DMS153 (cell line): ENCODE measurements at regions not wholly inside any gene's neighbourhood (a gene's known extent, or its start where the extent isn't known, plus 50 kb on each side); places are given as distances from the start of the nearest gene placed in this dataset.
"Not testable (repeated sequence)": the region's sequence is repeated elsewhere in the genome, so short reads cannot be mapped to it uniquely, and the experiment has no call there.

Experiments
- DNase-seq: peaks from one replicate; lab custom pipeline; 2025; lab: John Stamatoyannopoulos, UW

- DNase-seq = no peak
Measured at GRCh38 chr2:39487398-39488250, 50.5 kb upstream of the MAP4K3 start.

- DNase-seq = no peak
Measured at GRCh38 chr2:39488450-39488849, 51.4 kb upstream of the MAP4K3 start.

- DNase-seq = no peak
Measured at GRCh38 chr2:39490586-39490985, 53.5 kb upstream of the MAP4K3 start.

GRCh38 chr2:39491653-39492052 lies 54.6 kb upstream of the MAP4K3 start:
- no peak for DNase-seq

GRCh38 chr2:39492095-39492590 lies 55.1 kb upstream of the MAP4K3 start:
- peak; percentile 29 for DNase-seq

- no peak for DNase-seq
Measured at GRCh38 chr2:39492716-39493115, 55.6 kb upstream of the MAP4K3 start.

GRCh38 chr2:39494784-39495251 lies 57.7 kb upstream of the MAP4K3 start:
- no peak for DNase-seq

- DNase-seq = no peak
Measured at GRCh38 chr2:39497082-39497801, 60.2 kb upstream of the MAP4K3 start.

GRCh38 chr2:39498176-39498575 lies 61.1 kb upstream of the MAP4K3 start:
- DNase-seq = not testable (repeated sequence)

- no peak for DNase-seq
Measured at GRCh38 chr2:39498786-39499185, 61.7 kb upstream of the MAP4K3 start.

GRCh38 chr2:39499336-39499735 lies 62.3 kb upstream of the MAP4K3 start:
- DNase-seq = no peak

- DNase-seq = no peak
Measured at GRCh38 chr2:39501412-39501811, 64.3 kb upstream of the MAP4K3 start.

- DNase-seq = no peak
Measured at GRCh38 chr2:39503277-39503676, 66.2 kb upstream of the MAP4K3 start.

GRCh38 chr2:39504790-39505335 lies 67.8 kb upstream of the MAP4K3 start:
- DNase-seq = no peak

GRCh38 chr2:39506215-39506614 lies 69.1 kb upstream of the MAP4K3 start:
- DNase-seq = no peak

GRCh38 chr2:39508198-39508597 lies 71.1 kb upstream of the MAP4K3 start:
- DNase-seq = no peak

- DNase-seq = no peak
Measured at GRCh38 chr2:39510140-39510539, 73.1 kb upstream of the MAP4K3 start.

GRCh38 chr2:39511219-39511604 lies 74.1 kb upstream of the MAP4K3 start:
- DNase-seq = peak; percentile 51

- DNase-seq = no peak
Measured at GRCh38 chr2:39511605-39512433, 74.7 kb upstream of the MAP4K3 start.

GRCh38 chr2:39512434-39512935 lies 75.4 kb upstream of the MAP4K3 start:
- DNase-seq = no peak

GRCh38 chr2:39512941-39513340 lies 75.9 kb upstream of the MAP4K3 start:
- no peak for DNase-seq

- DNase-seq = peak; percentile 5
Measured at GRCh38 chr2:39513641-39514094, 76.6 kb upstream of the MAP4K3 start.
